ENCODE measurements at regions not wholly inside any gene's neighbourhood (a gene's known extent, or its start where the extent isn't known, plus 50 kb on each side); places are given as distances from the start of the nearest gene placed in this dataset.

GRCh38 chr21:20424943-20425342 lies 573.3 kb upstream of the NCAM2 start:
- Histone ChIP-seq H3K27ac (ENCODE audit: low read depth, low read length) (no peak overlapping the region), H3K9me2 (ENCODE audit: insufficient read depth) (no peaks in the 10 kb centered on the region), H3K79me2 (ENCODE audit: insufficient read depth, low read length) (no peaks in the 10 kb centered on the region), H3K4me1 (ENCODE audit: control insufficient read depth in 1 of 2, insufficient read depth in 2 of 2, low read length in 2 of 2) (no peaks in the 10 kb centered on the region), H3K9me3 (ENCODE audit: control insufficient read depth in 1 of 2, insufficient read depth in 1 of 2, low read depth in 1 of 2, low read length in 2 of 2) (peaks cover 11 to 21% of the 10 kb centered on the region in 2 experiments; a peak in 2 of 4 replicates), H4K20me1 (ENCODE audit: insufficient read depth) (no peaks in the 10 kb centered on the region), H3K4me2 (ENCODE audit: low read length) (no peak overlapping the region), H3K4me3 (replicated peaks in 1 of 2; ENCODE audit: low read depth in 1 of 2, low read length in 2 of 2) (no peak overlapping the region), H3K36me3 (ENCODE audit: control insufficient read depth in 1 of 2, insufficient read depth in 2 of 2, low read length in 2 of 2) (no peaks in the 10 kb centered on the region), H3K9ac (ENCODE audit: low read length) (no peak overlapping the region), H3K27me3 (ENCODE audit: insufficient read depth, low read length) (no peaks in the 10 kb centered on the region), H2AFZ (ENCODE audit: low read depth, low read length, poor library complexity, severe bottlenecking) (no peak overlapping the region)
- no peak for TF ChIP-seq EZH2 (IDR thresholded peaks at IDR 0.05)
- no peak for TF ChIP-seq ZFX (IDR thresholded peaks at IDR 0.05)
- no peak for TF ChIP-seq CEBPB (IDR thresholded peaks at IDR 0.05; ENCODE audit: low read depth)
- TF ChIP-seq JUND (IDR thresholded peaks at IDR 0.05): no peak
- no peak for TF ChIP-seq EGR1 (IDR thresholded peaks at IDR 0.05; ENCODE audit: low read depth)
- DNase-seq (ENCODE audit: low read depth, low spot score): no peak
- ATAC-seq: no peak
- BruUV-seq (replicated peaks): no TSS peak
- ChIA-PET RAD21 (ENCODE audit: low non-redundant PET in 1 of 2, low total read pairs in 2 of 2, uncharacterized antibody in 2 of 2, unreplicated experiment in 2 of 2) (no interaction called here), POLR2A (no interaction called here), CTCF (no interaction called here)
- intact Hi-C loops (cut with micrococcal nuclease): no loop called here

GRCh38 chr21:20425856-20426255 lies 572.4 kb upstream of the NCAM2 start:
- DNase-seq (ENCODE audit: low read depth, low spot score) (no peak), ATAC-seq (no peak)
- H3K79me2 ChIP-seq (ENCODE audit: insufficient read depth, low read length): no peaks in the 10 kb centered on the region
- H3K9me3 ChIP-seq (ENCODE audit: control insufficient read depth in 1 of 2, insufficient read depth in 1 of 2, low read depth in 1 of 2, low read length in 2 of 2): peaks cover 11 to 17% of the 10 kb centered on the region in 2 experiments; a peak in 2 of 4 replicates
- no peak overlapping the region for H3K4me3 ChIP-seq (replicated peaks in 1 of 2; ENCODE audit: low read depth in 1 of 2, low read length in 2 of 2)
- no peak overlapping the region for H3K9ac ChIP-seq (ENCODE audit: low read length)
- ChIA-PET CTCF (no interaction called here), POLR2A (no interaction called here), RAD21 (ENCODE audit: low non-redundant PET in 1 of 2, low total read pairs in 2 of 2, uncharacterized antibody in 2 of 2, unreplicated experiment in 2 of 2) (no interaction called here)
- H3K4me1 ChIP-seq (ENCODE audit: control insufficient read depth in 1 of 2, insufficient read depth in 2 of 2, low read length in 2 of 2): no peaks in the 10 kb centered on the region
- no TSS peak for BruUV-seq (replicated peaks)
- H4K20me1 ChIP-seq (ENCODE audit: insufficient read depth): no peaks in the 10 kb centered on the region
- H2AFZ ChIP-seq (ENCODE audit: low read depth, low read length, poor library complexity, severe bottlenecking): no peak overlapping the region
- no peaks in the 10 kb centered on the region for H3K27me3 ChIP-seq (ENCODE audit: insufficient read depth, low read length)
- no peak overlapping the region for H3K27ac ChIP-seq (ENCODE audit: low read depth, low read length)
- no peak overlapping the region for H3K4me2 ChIP-seq (ENCODE audit: low read length)
- H3K9me2 ChIP-seq (ENCODE audit: insufficient read depth): no peaks in the 10 kb centered on the region
- no peaks in the 10 kb centered on the region for H3K36me3 ChIP-seq (ENCODE audit: control insufficient read depth in 1 of 2, insufficient read depth in 2 of 2, low read length in 2 of 2)
- TF ChIP-seq EZH2 (IDR thresholded peaks at IDR 0.05): no peak
- TF ChIP-seq SP1 (IDR thresholded peaks at IDR 0.05; ENCODE audit: low read depth): no peak
- TF ChIP-seq POLR2AphosphoS5 (IDR thresholded peaks at IDR 0.05; ENCODE audit: low read depth, low read length): no peak
- TF ChIP-seq TCF7L2 (IDR thresholded peaks at IDR 0.05; ENCODE audit: borderline replicate concordance, extremely low read depth, insufficient read depth, insufficient read length): no peak
- no peak for TF ChIP-seq CBX3 (IDR thresholded peaks at IDR 0.05; ENCODE audit: low read depth)
- no peak for TF ChIP-seq EZH2phosphoT487 (IDR thresholded peaks at IDR 0.05; ENCODE audit: borderline replicate concordance)
- TF ChIP-seq YY1 (IDR thresholded peaks at IDR 0.05; ENCODE audit: extremely low read depth, insufficient replicate concordance, low read depth, low read length): no peak
- TF ChIP-seq FOSL1 (IDR thresholded peaks at IDR 0.05; ENCODE audit: low read depth): no peak
- intact Hi-C loops (cut with micrococcal nuclease): no loop called here

Measured in HCT116 (cell line).